SHP77 treated with DMSO at 0.1 percent for 48 hours (cell line): ENCODE measurements at regions not wholly inside any gene's neighbourhood (a gene's known extent, or its start where the extent isn't known, plus 50 kb on each side); places are given as distances from the start of the nearest gene placed in this dataset.
"Not testable (repeated sequence)": the region's sequence is repeated elsewhere in the genome, so short reads cannot be mapped to it uniquely, and the experiment has no call there.

Experiments
- DNase-seq: peaks from one replicate; lab custom pipeline; 2025; lab: John Stamatoyannopoulos, UW

DNA sequence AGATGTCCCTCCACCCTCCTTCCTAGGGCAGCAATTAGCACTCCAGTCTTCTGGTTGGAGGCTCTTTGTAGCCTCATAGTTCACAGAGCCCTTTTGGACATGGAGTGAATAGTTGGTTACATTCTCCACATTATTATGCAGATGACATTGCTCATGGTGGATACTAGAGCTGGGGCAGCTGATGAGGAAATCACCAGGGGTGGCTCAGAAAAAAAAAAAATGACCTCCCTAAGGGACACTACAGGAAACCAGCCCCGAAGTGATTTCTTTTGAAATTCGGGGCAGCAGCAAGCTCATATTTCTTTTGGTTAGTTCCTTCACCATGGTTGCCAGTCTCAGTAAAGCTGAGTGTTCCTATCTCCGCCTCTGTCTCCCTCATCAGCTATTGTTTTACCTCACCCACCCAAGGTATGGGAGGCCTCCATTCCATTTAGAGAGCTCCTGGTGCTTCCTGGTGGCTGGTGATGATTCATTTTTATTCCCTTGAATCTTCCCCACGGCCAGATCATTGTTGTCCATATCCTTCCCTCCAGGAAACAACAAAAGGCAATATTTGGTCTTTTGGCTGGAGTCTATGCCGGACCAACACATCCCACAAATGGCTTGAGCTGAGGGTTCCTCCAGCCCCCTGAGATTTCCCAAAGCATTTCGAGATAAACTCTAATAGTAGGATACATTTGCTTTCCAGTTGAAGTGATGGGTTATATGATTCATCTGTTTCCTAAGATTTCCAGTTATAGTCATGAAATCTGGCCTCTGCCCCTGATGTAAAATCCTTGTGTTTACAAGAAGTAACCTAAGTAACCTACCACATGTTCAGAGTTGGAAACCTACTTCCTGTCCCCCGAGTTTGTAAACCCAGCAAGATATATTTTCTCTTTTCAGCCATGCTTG is 56.2 kb upstream of the NID2 start:
- no peak for DNase-seq

- DNase-seq: not testable (repeated sequence)
These were observed 53.3 kb upstream of the NID2 start for GRCh38 chr14:52122163-52122562.

- DNase-seq: no peak
These were observed 52.6 kb upstream of the NID2 start for GRCh38 chr14:52121441-52121840.

GRCh38 chr14:52119030-52119429 is 50.2 kb upstream of the NID2 start:
- no peak for DNase-seq
